H9 (cell line): ENCODE measurements at regions not wholly inside any gene's neighbourhood (a gene's known extent, or its start where the extent isn't known, plus 50 kb on each side); places are given as distances from the start of the nearest gene placed in this dataset.
A peak's percentile ranks its signal among the peaks of the same experiment; 100 is the strongest.

Experiments
- DNase-seq: peaks from one replicate; pipeline ENCODE4 v3.0.0-alpha.2; 2017
- H2AFZ ChIP-seq: one replicate; pipeline ENCODE4 v1.6.1; 2013; ENCODE audit warnings: mild to moderate bottlenecking, low read length, control low read depth, moderate library complexity
- H2AK5ac ChIP-seq: 2 replicates; pipeline ENCODE4 v1.6.1; 2013; ENCODE audit warnings: low read length, control low read depth, mixed read lengths; ENCODE audit not compliant: insufficient read length
- H2BK120ac ChIP-seq: one replicate; pipeline ENCODE4 v1.6.1; 2013; ENCODE audit warnings: low read depth, mild to moderate bottlenecking, low read length, control low read depth, inconsistent platforms; ENCODE audit not compliant: poor library complexity, severe bottlenecking
- H2BK12ac ChIP-seq: 2 replicates; pipeline ENCODE4 v1.6.1; 2013; ENCODE audit warnings: low read length, control low read depth, mixed read lengths, low read depth; ENCODE audit not compliant: insufficient read length
- H2BK15ac ChIP-seq: 2 replicates; pipeline ENCODE4 v1.6.1; 2013; ENCODE audit warnings: low read depth, low read length, control low read depth
- H2BK20ac ChIP-seq: one replicate; pipeline ENCODE4 v1.6.1; 2013; ENCODE audit warnings: low read depth, mild to moderate bottlenecking, low read length, control low read depth, inconsistent platforms; ENCODE audit not compliant: poor library complexity, severe bottlenecking
- H2BK5ac ChIP-seq: 2 replicates; pipeline ENCODE4 v1.6.1; 2013; ENCODE audit warnings: low read length, control low read depth, mixed read lengths; ENCODE audit not compliant: insufficient read length
- H3K14ac ChIP-seq: 2 replicates; pipeline ENCODE4 v1.6.1; 2013; ENCODE audit warnings: low read length, control low read depth; ENCODE audit not compliant: insufficient read depth
- H3K18ac ChIP-seq: 2 replicates; pipeline ENCODE4 v1.6.1; 2013; ENCODE audit warnings: low read depth, mild to moderate bottlenecking, mixed read lengths, low read length, control low read depth; ENCODE audit not compliant: insufficient read length
- H3K23ac ChIP-seq: 2 replicates; pipeline ENCODE4 v1.6.1; 2013; ENCODE audit warnings: low read length, control low read depth, mixed read lengths, low read depth; ENCODE audit not compliant: insufficient read length
- H3K23me2 ChIP-seq: 2 replicates; pipeline ENCODE4 v1.6.1; 2013; ENCODE audit warnings: low read depth, mild to moderate bottlenecking, mixed read lengths, low read length, control low read depth; ENCODE audit not compliant: insufficient read length, poor library complexity, severe bottlenecking
- H3K27ac ChIP-seq: 2 replicates; pipeline ENCODE4 v1.5.1; 2013; ENCODE audit warnings: low read length, control low read depth, mixed read lengths, low read depth; ENCODE audit not compliant: insufficient read length
- H3K27me3 ChIP-seq: 2 replicates; pipeline ENCODE4 v1.6.1; 2013; ENCODE audit warnings: low read length, control low read depth, inconsistent platforms; ENCODE audit not compliant: insufficient read depth
- H3K4ac ChIP-seq: 2 replicates; pipeline ENCODE4 v1.6.1; 2013; ENCODE audit warnings: low read depth, mild to moderate bottlenecking, control low read depth, inconsistent platforms, low read length, moderate library complexity
- H3K4me1 ChIP-seq: 2 replicates; pipeline ENCODE4 v1.6.1; 2013; ENCODE audit warnings: low read length, control low read depth, inconsistent platforms; ENCODE audit not compliant: insufficient read depth
- H3K4me2 ChIP-seq: 2 replicates; pipeline ENCODE4 v1.6.1; 2013; ENCODE audit warnings: low read length, control low read depth, mixed read lengths; ENCODE audit not compliant: insufficient read length, insufficient read depth
- H3K56ac ChIP-seq: 2 replicates; pipeline ENCODE4 v1.6.1; 2013; ENCODE audit warnings: low read depth, mild to moderate bottlenecking, mixed read lengths, low read length, control low read depth; ENCODE audit not compliant: insufficient read length
- H3K79me1 ChIP-seq: 2 replicates; pipeline ENCODE4 v1.6.1; 2013; ENCODE audit warnings: low read depth, mild to moderate bottlenecking, moderate library complexity, low read length, control low read depth, inconsistent platforms; ENCODE audit not compliant: insufficient read depth, poor library complexity, severe bottlenecking
- H3K79me2 ChIP-seq: 2 replicates; pipeline ENCODE4 v1.6.1; 2013; ENCODE audit warnings: low read length, control low read depth, inconsistent platforms; ENCODE audit not compliant: insufficient read depth
- H3K9ac ChIP-seq: 2 replicates; pipeline ENCODE4 v1.6.1; 2013; ENCODE audit warnings: low read length, control low read depth, mixed read lengths; ENCODE audit not compliant: insufficient read length; ENCODE audit errors: extremely low read depth
- H3K9me3 ChIP-seq: one replicate; pipeline ENCODE4 v1.6.1; 2013; ENCODE audit warnings: low read depth, low read length, inconsistent platforms; ENCODE audit not compliant: control insufficient read depth
- H3T11ph ChIP-seq: one replicate; pipeline ENCODE4 v1.6.1; 2013; ENCODE audit warnings: mild to moderate bottlenecking, low read length, control low read depth, inconsistent platforms
- H4K20me1 ChIP-seq: one replicate; pipeline ENCODE4 v1.6.1; 2013; ENCODE audit not compliant: control insufficient read depth, insufficient read length, insufficient read depth
- H4K5ac ChIP-seq: 2 replicates; pipeline ENCODE4 v1.6.1; 2013; ENCODE audit warnings: low read depth, mild to moderate bottlenecking, mixed read lengths, low read length, control low read depth; ENCODE audit not compliant: insufficient read length
- H4K8ac ChIP-seq: replicated peaks from 2 replicates; pipeline ENCODE4 v1.6.1; 2013; ENCODE audit warnings: low read length, control low read depth, mixed read lengths, low read depth; ENCODE audit not compliant: insufficient read length
- H4K91ac ChIP-seq: 2 replicates; pipeline ENCODE4 v1.6.1; 2013; ENCODE audit warnings: low read depth, mild to moderate bottlenecking, moderate library complexity, mixed read lengths, low read length, control low read depth; ENCODE audit not compliant: insufficient read length
- H3K27ac Mint-ChIP-seq, 3 experiments: 2 replicates in 2 of 3; 3 replicates in 1 of 3; pipeline ENCODE4 v1.8.0; 2020 to 2021; ENCODE audit warnings: mixed read lengths in 3 of 3, mild to moderate bottlenecking in 1 of 3, moderate library complexity in 1 of 3
- H3K27me3 Mint-ChIP-seq: 2 replicates; pipeline ENCODE4 v1.8.0; 2021; ENCODE audit warnings: low read depth, mild to moderate bottlenecking, moderate library complexity, mixed read lengths
- H3K36me3 Mint-ChIP-seq, 3 experiments: 2 replicates in 2 of 3; 3 replicates in 1 of 3; pipeline ENCODE4 v1.8.0; 2020 to 2021; ENCODE audit warnings: low read depth in 3 of 3, mixed read lengths in 3 of 3; ENCODE audit not compliant: insufficient read depth in 1 of 3
- H3K4me1 Mint-ChIP-seq, 2 experiments: 2 replicates each; pipeline ENCODE4 v1.8.0; 2020; ENCODE audit warnings: mixed read lengths in 2 of 2
- H3K4me3 Mint-ChIP-seq, 2 experiments: 2 replicates in 1 of 2; 3 replicates in 1 of 2; pipeline ENCODE4 v1.8.0; 2020 to 2021; ENCODE audit warnings: mild to moderate bottlenecking in 2 of 2, mixed read lengths in 2 of 2, moderate library complexity in 1 of 2
- H3K9me3 Mint-ChIP-seq, 2 experiments: 2 replicates in 1 of 2; 3 replicates in 1 of 2; pipeline ENCODE4 v1.8.0; 2020; ENCODE audit warnings: mild to moderate bottlenecking in 2 of 2, mixed read lengths in 2 of 2, moderate library complexity in 1 of 2
- CTCF ChIP-seq: fragments of 200-600 bp; sonication (generic); conservative IDR thresholded peaks from 3 replicates; pipeline ENCODE4 v1.8.0; 2021; ENCODE audit warnings: antibody characterized with exemption, mild to moderate bottlenecking
- WGBS: extraction: QIAGEN DNeasy Blood & Tissue Kit; methylation state at CpG from one replicate; pipeline ENCODE4 v1.1.7; 2013; ENCODE audit warnings: missing lambda C conversion rate, low lambda C conversion rate, mixed read lengths; ENCODE audit not compliant: insufficient read length; ENCODE audit errors: extremely low coverage; 5-methylcytosine and 5-hydroxymethylcytosine counted together

DNA sequence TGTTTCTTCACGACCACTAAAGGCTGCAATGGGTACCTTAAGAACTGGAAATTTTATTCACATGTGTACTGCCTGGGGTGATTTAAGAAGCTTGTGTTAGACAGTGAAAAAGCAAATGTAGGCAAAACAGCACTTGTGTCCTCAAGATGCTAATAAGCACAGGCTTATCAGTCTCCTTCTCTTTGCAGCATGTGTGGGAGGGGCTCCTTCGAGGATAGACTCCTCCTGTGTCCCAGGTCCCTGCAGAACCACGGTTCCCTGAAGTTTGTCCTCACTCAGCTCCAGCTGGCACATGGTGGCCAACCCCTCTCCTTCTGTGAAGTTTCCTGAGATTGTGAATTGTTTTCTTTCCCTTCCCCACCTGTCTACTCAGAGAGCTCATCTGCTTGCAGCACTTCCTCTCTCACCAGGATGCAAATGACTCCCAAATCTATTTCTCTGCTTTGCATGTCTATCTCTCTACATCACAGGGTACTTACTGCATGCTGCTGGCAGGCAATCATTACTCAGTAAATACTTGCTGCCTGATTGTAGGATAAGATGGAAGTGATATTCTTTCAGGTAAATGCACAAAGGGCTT, 589.6 kb upstream of the KLHL29 start:
- no peak for DNase-seq
- Histone ChIP-seq H3K79me1 (no peaks in the 10 kb centered on the region), H3K27ac (no peak overlapping the region), H3T11ph (no peak overlapping the region), H3K9me3 (no peaks in the 10 kb centered on the region), H3K14ac (no peak overlapping the region), H4K8ac (no peak overlapping the region), H4K5ac (no peak overlapping the region), H3K23me2 (no peaks in the 10 kb centered on the region), H3K27me3 (no peaks in the 10 kb centered on the region), H2BK15ac (no peak overlapping the region), H3K4ac (no peak overlapping the region), H3K56ac (no peak overlapping the region), H4K91ac (no peak overlapping the region), H3K79me2 (no peaks in the 10 kb centered on the region), H3K18ac (no peak overlapping the region), H2BK120ac (no peak overlapping the region), H2AFZ (peak overlapping the region; percentile 82), H3K9ac (no peak overlapping the region), H3K4me1 (peaks cover 4% of the 10 kb centered on the region; the same call in 1 of the 2 replicates), H2BK12ac (no peak overlapping the region), H2BK20ac (no peak overlapping the region), H3K23ac (no peak overlapping the region), H4K20me1 (no peaks in the 10 kb centered on the region), H3K4me2 (no peak overlapping the region), H2AK5ac (no peak overlapping the region), H2BK5ac (no peak overlapping the region)
- TF ChIP-seq CTCF = no peak
- Mint-ChIP-seq H3K9me3 (no peaks in the 10 kb centered on the region), H3K4me3 (no peak overlapping the region), H3K4me1 (peaks cover 22 to 23% of the 10 kb centered on the region in 2 experiments), H3K36me3 (peaks cover 0 to 2% (median 0%) of the 10 kb centered on the region in 3 experiments; a peak in 1 of 7 replicates), H3K27ac (peak overlapping the region in 1 of 3 experiments; percentile 20; a peak in 1 of 7 replicates), H3K27me3 (no peaks in the 10 kb centered on the region; the same call in 1 of the 2 replicates)
- WGBS = no CpG with 5 or more reads among the region's 3 CpGs
